GM23248 (cell line): ENCODE measurements at regions not wholly inside any gene's neighbourhood (a gene's known extent, or its start where the extent isn't known, plus 50 kb on each side); places are given as distances from the start of the nearest gene placed in this dataset.

Experiments
- DNase-seq: peaks from one replicate; pipeline ENCODE4 v3.0.0-alpha.2; 2015
- H2AFZ ChIP-seq: fragments of 200-600 bp; sonication (generic); 2 replicates; pipeline ENCODE4 v1.6.1; 2016; ENCODE audit warnings: antibody characterized with exemption
- H3F3A ChIP-seq: fragments of 200-600 bp; sonication (generic); 2 replicates; pipeline ENCODE4 v1.6.1; 2016; ENCODE audit warnings: mild to moderate bottlenecking, antibody characterized with exemption, mixed run types; ENCODE audit not compliant: insufficient read depth
- H3K27ac ChIP-seq: fragments of 200-600 bp; sonication (generic); 2 replicates; pipeline ENCODE4 v1.5.1; 2016; ENCODE audit warnings: mild to moderate bottlenecking
- H3K27me3 ChIP-seq: fragments of 200-600 bp; sonication (generic); replicated peaks from 2 replicates; pipeline ENCODE4 v1.6.1; 2016; ENCODE audit warnings: mild to moderate bottlenecking; ENCODE audit not compliant: insufficient read depth
- H3K36me3 ChIP-seq: fragments of 200-600 bp; sonication (generic); 2 replicates; pipeline ENCODE4 v1.6.1; 2016; ENCODE audit warnings: low read depth, mild to moderate bottlenecking
- H3K4me1 ChIP-seq: fragments of 200-600 bp; sonication (generic); 2 replicates; pipeline ENCODE4 v1.6.1; 2016; ENCODE audit warnings: mild to moderate bottlenecking; ENCODE audit not compliant: insufficient read depth
- H3K4me2 ChIP-seq: fragments of 200-600 bp; sonication (generic); one replicate; pipeline ENCODE4 v1.6.1; 2016; ENCODE audit warnings: mild to moderate bottlenecking; ENCODE audit not compliant: unreplicated experiment
- H3K4me3 ChIP-seq: fragments of 200-600 bp; sonication (generic); 2 replicates; pipeline ENCODE4 v1.5.1; 2016; ENCODE audit warnings: mild to moderate bottlenecking
- H3K79me2 ChIP-seq: fragments of 200-600 bp; sonication (generic); 2 replicates; pipeline ENCODE4 v1.6.1; 2016; ENCODE audit warnings: mild to moderate bottlenecking; ENCODE audit not compliant: insufficient read depth
- H3K9ac ChIP-seq: fragments of 200-600 bp; sonication (generic); 2 replicates; pipeline ENCODE4 v1.6.1; 2016; ENCODE audit warnings: mild to moderate bottlenecking
- H3K9me2 ChIP-seq: fragments of 200-600 bp; sonication (generic); 2 replicates; pipeline ENCODE4 v1.6.1; 2016; ENCODE audit warnings: mixed run types, mild to moderate bottlenecking, moderate library complexity; ENCODE audit not compliant: insufficient read depth
- H3K9me3 ChIP-seq: fragments of 200-600 bp; sonication (generic); one replicate; pipeline ENCODE4 v1.6.1; 2017; ENCODE audit warnings: low read depth
- H4K20me1 ChIP-seq: fragments of 200-600 bp; sonication (generic); 2 replicates; pipeline ENCODE4 v1.6.0; 2016; ENCODE audit not compliant: insufficient read depth
- EZH2 ChIP-seq: fragments of 200-600 bp; sonication (generic); IDR thresholded peaks from 2 replicates; pipeline ENCODE4 v1.6.1; 2018; ENCODE audit warnings: antibody characterized with exemption, mild to moderate bottlenecking; ENCODE audit not compliant: insufficient read depth, poor library complexity, severe bottlenecking
- EZH2phosphoT487 ChIP-seq: fragments of 200-600 bp; sonication (generic); IDR thresholded peaks from 2 replicates; pipeline ENCODE4 v1.6.1; 2018; ENCODE audit warnings: antibody characterized with exemption, moderate library complexity, mild to moderate bottlenecking, low read depth; ENCODE audit not compliant: insufficient read depth
- WGBS, 2 experiments: methylation state at CpG; one replicate each; pipeline ENCODE4 v1.1.6; 2015 to 2017; ENCODE audit warnings: low lambda C conversion rate in 2 of 2, low coverage in 1 of 2; ENCODE audit errors: missing lambda C conversion rate in 2 of 2; 5-methylcytosine and 5-hydroxymethylcytosine counted together
- in situ Hi-C: fragments of 300-500 bp; cut with MboI; formaldehyde crosslinking; loops from 2 replicates; pipeline ENCODE4 v1.15.0; 2020

GRCh38 chr15:26234976-26235767 lies 372.0 kb upstream of the ATP10A start:
- Histone ChIP-seq H3K9ac (no peak overlapping the region), H3K9me2 (no peaks in the 10 kb centered on the region), H3K79me2 (no peaks in the 10 kb centered on the region), H3K4me1 (no peaks in the 10 kb centered on the region), H3K9me3 (no peaks in the 10 kb centered on the region), H3K36me3 (no peaks in the 10 kb centered on the region), H4K20me1 (no peaks in the 10 kb centered on the region), H3K4me2 (no peak overlapping the region), H2AFZ (no peak overlapping the region), H3K4me3 (no peak overlapping the region), H3K27ac (no peak overlapping the region), H3K27me3 (no peaks in the 10 kb centered on the region), H3F3A (no peaks in the 10 kb centered on the region)
- 11 to 12% methylated on average over 15 of the region's 15 CpGs for WGBS, 2 experiments
- in situ Hi-C loops = loop anchor here (10.0 kb wide), 1 partner anchor 180 kb away; no protein-coding TSS in a partner anchor
- no peak for DNase-seq
- TF ChIP-seq EZH2 (no peak), EZH2phosphoT487 (no peak)

- in situ Hi-C loops = loop anchor here (10.0 kb wide), 1 partner anchor 178 kb away; no protein-coding TSS in a partner anchor
Measured at GRCh38 chr15:26232691-26233090, 369.6 kb upstream of the ATP10A start.

GRCh38 chr15:26231096-26231495 lies 368.0 kb upstream of the ATP10A start:
- Histone ChIP-seq H3K9me3 (no peaks in the 10 kb centered on the region), H2AFZ (no peak overlapping the region), H3K4me2 (no peak overlapping the region), H3F3A (no peaks in the 10 kb centered on the region), H3K36me3 (no peaks in the 10 kb centered on the region), H3K27ac (no peak overlapping the region), H3K9ac (no peak overlapping the region), H3K4me3 (no peak overlapping the region), H3K79me2 (no peaks in the 10 kb centered on the region), H3K4me1 (no peaks in the 10 kb centered on the region), H3K9me2 (no peaks in the 10 kb centered on the region), H3K27me3 (no peaks in the 10 kb centered on the region), H4K20me1 (no peaks in the 10 kb centered on the region)
- no peak for DNase-seq
- in situ Hi-C loops = loop anchor here (10.0 kb wide), 1 partner anchor 176 kb away; no protein-coding TSS in a partner anchor
- WGBS, 2 experiments = 28 to 37% methylated on average over 6 of the region's 6 CpGs
- TF ChIP-seq EZH2phosphoT487 (no peak), EZH2 (no peak)

More at GRCh38 chr15:26232691-26233090, 369.6 kb upstream of the ATP10A start:
- H3K4me3 ChIP-seq = no peak overlapping the region
- no peaks in the 10 kb centered on the region for H4K20me1 ChIP-seq
- no peaks in the 10 kb centered on the region for H3K79me2 ChIP-seq
- H3K9me2 ChIP-seq = no peaks in the 10 kb centered on the region
- H3K4me1 ChIP-seq = no peaks in the 10 kb centered on the region
- no peak overlapping the region for H3K9ac ChIP-seq
- no peaks in the 10 kb centered on the region for H3F3A ChIP-seq
- no peak for TF ChIP-seq EZH2phosphoT487
- TF ChIP-seq EZH2 = no peak
- no peak overlapping the region for H2AFZ ChIP-seq
- no peak for DNase-seq
- H3K9me3 ChIP-seq = no peaks in the 10 kb centered on the region
- no peaks in the 10 kb centered on the region for H3K27me3 ChIP-seq
- H3K36me3 ChIP-seq = no peaks in the 10 kb centered on the region
- no peak overlapping the region for H3K4me2 ChIP-seq
- no peak overlapping the region for H3K27ac ChIP-seq

GRCh38 chr15:26224266-26224665 lies 361.1 kb upstream of the ATP10A start:
- no peaks in the 10 kb centered on the region for H3K9me3 ChIP-seq
- H3K9me2 ChIP-seq = no peaks in the 10 kb centered on the region
- H3K4me2 ChIP-seq = no peak overlapping the region
- no peaks in the 10 kb centered on the region for H3K4me1 ChIP-seq
- H3K27me3 ChIP-seq = no peaks in the 10 kb centered on the region
- DNase-seq = no peak
- H3K27ac ChIP-seq = no peak overlapping the region
- no peak overlapping the region for H3K4me3 ChIP-seq
- H2AFZ ChIP-seq = no peak overlapping the region
- no peaks in the 10 kb centered on the region for H4K20me1 ChIP-seq
- 27 to 31% methylated on average over 2 of the region's 2 CpGs for WGBS, 2 experiments
- H3K36me3 ChIP-seq = no peaks in the 10 kb centered on the region
- no peaks in the 10 kb centered on the region for H3F3A ChIP-seq
- no peak for TF ChIP-seq EZH2phosphoT487
- no peak for TF ChIP-seq EZH2
- no peaks in the 10 kb centered on the region for H3K79me2 ChIP-seq
- H3K9ac ChIP-seq = no peak overlapping the region
- in situ Hi-C loops = no loop called here
